ENCODE measurements at regions not wholly inside any gene's neighbourhood (a gene's known extent, or its start where the extent isn't known, plus 50 kb on each side); places are given as distances from the start of the nearest gene placed in this dataset.

- H3K4me3 ChIP-seq (ENCODE audit: low read depth, low read length) = no peak overlapping the region
Observed at GRCh38 chr22:48872271-48873190, 955.1 kb downstream of the BRD1 start.

DNA sequence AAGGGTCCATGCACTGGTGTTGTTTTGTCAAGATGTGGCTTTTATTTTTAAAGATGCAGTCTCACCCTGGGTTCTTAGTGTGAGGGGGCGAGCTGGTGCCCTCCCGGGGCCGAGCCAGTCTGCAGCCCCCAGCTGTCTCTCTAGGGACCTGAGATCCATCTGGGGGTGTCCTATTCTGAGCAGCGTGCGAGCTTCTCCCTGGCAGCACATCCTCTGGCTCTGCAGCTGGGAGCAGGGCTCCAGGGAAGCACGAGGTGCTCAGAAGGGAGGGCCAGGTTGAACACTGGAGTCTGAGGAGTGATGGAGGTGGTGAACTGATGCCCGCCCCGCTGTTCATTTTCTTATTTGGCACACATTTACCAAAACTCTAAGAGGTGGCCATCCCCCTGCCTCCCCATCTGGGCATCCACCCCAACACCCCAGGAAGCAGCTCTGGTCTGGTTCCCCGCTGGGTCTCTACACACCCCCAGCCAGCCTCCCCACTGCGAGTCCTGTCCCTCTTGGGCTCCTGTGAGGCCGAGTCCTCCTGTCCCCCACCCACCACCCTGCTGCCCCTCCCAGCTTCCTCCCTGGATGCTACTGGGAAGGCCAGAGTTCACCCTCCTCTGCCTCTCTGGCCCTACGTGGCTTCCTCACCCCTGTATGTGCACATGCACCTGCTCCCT is 956.4 kb downstream of the BRD1 start:
- H3K4me3 ChIP-seq (ENCODE audit: low read depth, low read length) = no peak overlapping the region

- H3K4me3 ChIP-seq (ENCODE audit: low read depth, low read length) = no peak overlapping the region
Observed at GRCh38 chr22:48870436-48870835, 957.2 kb downstream of the BRD1 start.

DNA sequence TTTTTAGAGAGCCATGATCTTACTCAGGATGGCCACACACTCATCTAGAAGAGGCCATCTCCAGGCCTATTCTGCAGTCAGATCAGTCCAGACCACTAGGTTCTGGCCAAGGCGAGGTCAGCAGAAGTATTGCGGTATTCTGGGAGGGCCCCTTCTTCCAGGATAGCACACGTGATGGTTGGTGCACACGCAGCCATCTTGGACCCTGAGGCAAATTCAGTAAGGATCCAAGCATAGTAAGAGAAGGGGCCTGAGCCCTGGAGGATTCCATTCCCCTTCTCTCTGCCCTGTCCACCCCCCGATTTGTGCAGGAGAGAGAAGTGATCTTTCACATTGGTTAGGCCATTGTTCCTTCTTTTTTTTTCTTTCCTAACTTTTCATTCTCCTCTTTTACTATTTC is 957.9 kb downstream of the BRD1 start:
- no peak overlapping the region for H3K4me3 ChIP-seq (ENCODE audit: low read depth, low read length)

- H3K4me3 ChIP-seq (ENCODE audit: low read depth, low read length) = no peak overlapping the region
Observed at GRCh38 chr22:48869161-48869560, 958.5 kb downstream of the BRD1 start.

DNA sequence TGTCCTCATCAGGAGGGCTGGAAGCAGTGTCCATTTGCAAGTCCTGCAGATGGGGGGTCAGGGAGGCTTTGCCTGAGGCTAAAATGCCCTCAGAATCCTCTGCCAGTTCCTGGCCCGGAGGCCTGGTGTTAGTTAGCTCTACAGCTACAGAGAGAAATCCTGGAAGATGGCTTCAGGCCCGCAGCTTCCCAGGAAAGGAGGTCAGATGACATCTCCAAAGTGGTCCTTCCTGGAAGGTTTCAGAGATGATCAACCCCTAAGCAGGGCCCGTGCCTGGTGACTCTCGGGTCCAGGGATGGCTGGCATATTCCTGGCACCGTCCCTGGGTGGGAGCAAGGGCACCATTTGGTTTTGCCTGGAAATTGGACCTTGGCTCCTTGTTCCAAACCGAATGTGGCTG is 959.1 kb downstream of the BRD1 start:
- no peak overlapping the region for H3K4me3 ChIP-seq (ENCODE audit: low read depth, low read length)

GRCh38 chr22:48867891-48868290 is 959.8 kb downstream of the BRD1 start:
- H3K4me3 ChIP-seq (ENCODE audit: low read depth, low read length) = no peak overlapping the region

- no peak overlapping the region for H3K4me3 ChIP-seq (ENCODE audit: low read depth, low read length)
Observed at GRCh38 chr22:48866906-48867681, 960.6 kb downstream of the BRD1 start.

DNA sequence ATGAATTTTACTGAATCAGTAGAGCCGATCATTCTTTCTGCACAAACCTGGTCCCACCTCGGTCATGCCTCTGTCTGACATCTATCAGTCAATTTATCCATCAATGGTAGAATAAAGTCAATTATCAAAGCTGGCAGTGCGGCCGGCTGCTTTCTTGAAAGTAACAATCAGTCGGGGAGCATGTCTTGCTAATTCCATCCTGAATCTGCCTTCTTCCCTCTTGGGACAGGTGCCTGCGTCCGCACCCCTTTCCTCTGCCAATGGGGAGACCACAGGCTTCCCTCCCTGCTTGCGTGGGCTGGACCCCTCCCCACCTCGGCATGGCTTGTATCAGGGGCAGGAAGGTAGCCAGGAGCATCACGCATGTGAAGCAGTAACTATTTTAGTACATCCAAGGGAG is 962.9 kb downstream of the BRD1 start:
- H3K4me3 ChIP-seq (ENCODE audit: low read depth, low read length) = no peak overlapping the region

DNA sequence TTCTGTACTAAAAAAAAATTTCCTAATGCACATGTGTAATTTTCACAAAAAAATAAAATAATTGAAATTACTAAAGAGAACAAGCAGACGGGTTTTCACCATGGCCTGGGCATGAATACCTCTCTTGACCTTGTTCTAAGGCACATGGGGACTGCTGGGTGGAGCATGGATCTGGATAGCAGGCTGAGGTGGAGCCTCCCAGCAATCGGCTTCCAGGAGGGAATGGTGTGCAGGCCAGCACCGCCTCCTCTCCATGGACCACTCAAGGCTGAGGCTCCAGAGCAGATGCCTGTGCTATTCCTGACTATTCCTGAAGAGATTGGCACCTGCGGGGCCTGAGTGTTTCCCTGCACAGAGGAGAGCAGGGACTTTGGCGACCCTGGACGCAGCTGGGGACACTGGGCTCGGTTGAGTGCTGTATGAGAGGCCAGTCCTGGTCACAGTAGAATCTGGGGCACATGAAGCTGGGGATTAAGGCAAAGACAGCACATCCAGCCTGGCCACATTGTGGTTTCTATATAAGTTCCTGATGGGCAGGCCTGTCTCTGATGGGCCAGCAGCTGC is 963.6 kb downstream of the BRD1 start:
- no peak overlapping the region for H3K4me3 ChIP-seq (ENCODE audit: low read depth, low read length)

- H3K4me3 ChIP-seq (ENCODE audit: low read depth, low read length) = no peak overlapping the region
Observed at GRCh38 chr22:48860557-48860956, 967.1 kb downstream of the BRD1 start.

DNA sequence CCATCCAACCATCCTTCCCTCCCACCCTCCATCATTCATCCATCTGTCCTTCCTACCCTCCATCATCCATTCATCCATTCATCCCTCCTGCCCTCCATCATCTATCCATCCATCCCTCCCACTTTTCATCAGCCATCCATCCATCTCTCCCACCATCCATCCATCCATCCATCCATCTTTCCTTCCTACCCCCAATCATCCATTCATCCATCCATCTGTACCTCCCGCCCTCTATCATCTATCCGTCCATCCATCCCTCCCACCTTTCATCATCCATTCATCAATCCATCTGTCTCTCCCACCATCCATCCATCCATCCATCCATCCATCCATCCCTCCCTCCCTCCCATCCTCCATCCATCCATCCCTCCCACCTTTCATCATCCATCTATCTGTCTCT is 968.8 kb downstream of the BRD1 start:
- H3K4me3 ChIP-seq (ENCODE audit: low read depth, low read length) = no peak overlapping the region

- H3K4me3 ChIP-seq (ENCODE audit: low read depth, low read length) = no peak overlapping the region
Observed at GRCh38 chr22:48858121-48858520, 969.6 kb downstream of the BRD1 start.

DNA sequence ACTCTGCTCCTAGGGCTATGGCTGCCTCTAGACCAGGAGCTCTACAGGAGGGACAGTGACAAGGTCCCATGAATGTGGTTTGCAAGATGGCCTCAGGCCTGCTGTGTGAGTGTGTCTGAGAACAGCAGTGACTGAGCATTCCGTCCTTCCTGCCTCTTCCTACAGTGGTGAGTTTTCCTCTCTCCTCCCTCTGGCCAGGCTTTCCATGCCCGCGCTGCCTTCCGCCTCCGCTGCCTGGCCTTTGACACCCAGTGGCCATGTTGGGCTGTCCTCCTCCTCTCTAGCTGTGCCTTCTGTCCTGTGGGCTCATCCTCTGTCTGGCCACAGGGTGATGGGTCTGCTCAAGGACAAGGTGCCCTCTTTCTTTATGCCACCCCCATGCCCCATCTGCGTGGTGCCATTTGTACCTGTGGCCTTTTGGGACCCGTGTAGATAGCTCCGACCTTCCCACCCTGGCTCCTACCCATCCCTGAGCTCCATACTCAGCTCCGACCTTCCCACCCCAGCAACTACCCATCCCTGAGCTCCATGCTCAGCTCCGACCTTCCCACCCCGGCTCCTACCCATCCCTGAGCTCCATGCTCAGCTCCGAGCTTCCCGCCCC is 970.4 kb downstream of the BRD1 start:
- H3K4me3 ChIP-seq (ENCODE audit: low read depth, low read length) = no peak overlapping the region

DNA sequence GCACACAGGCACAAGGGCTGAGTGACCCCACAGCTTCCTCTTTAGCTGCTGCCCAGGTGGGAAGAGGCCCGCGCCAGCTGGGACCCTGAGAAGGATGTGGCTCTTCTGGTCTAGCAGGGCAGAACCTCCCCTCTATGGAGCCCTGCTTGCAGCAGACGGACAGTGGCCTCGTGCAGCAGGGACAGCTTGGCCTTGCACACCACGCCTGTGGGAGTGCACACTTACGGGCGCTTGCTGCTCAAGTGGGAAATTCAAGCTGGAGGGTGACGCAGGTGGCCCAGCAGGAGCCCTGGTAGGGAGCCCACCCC is 971.4 kb downstream of the BRD1 start:
- no peak overlapping the region for H3K4me3 ChIP-seq (ENCODE audit: low read depth, low read length)

GRCh38 chr22:48855593-48856307 is 971.9 kb downstream of the BRD1 start:
- no peak overlapping the region for H3K4me3 ChIP-seq (ENCODE audit: low read depth, low read length)

GRCh38 chr22:48855013-48855412 is 972.7 kb downstream of the BRD1 start:
- H3K4me3 ChIP-seq (ENCODE audit: low read depth, low read length) = no peak overlapping the region

GRCh38 chr22:48853627-48854240 is 973.9 kb downstream of the BRD1 start:
- no peak overlapping the region for H3K4me3 ChIP-seq (ENCODE audit: low read depth, low read length)

DNA sequence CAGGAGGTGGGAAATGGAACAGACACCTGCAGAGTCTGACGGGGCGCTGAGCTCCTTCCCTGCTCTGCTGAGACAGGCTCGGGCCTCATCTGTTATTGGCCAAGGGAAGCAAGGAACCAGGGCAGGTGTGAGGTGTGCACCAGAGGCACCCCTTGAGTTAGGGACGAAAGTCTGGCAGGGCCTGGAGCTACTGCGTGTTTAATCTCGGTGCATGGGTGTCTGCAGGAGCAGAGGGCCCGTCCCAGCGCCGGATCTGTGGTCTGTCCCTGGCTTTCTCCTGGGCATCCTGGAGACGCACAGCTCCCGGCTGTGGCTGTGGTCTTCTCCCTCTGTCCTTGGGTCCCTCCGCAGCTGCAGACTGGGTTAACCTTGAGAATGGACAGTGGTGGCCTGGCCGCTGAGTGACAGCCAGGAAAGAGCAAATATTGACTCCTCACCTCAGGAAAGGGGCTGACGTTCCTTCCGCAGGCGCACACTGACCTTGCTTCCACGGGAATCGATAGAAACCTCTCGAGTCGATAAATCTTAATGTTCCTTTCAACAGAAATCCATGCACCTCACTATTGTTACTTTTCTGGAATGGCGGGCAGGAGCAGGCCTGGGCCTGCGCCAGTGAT is 975.6 kb downstream of the BRD1 start:
- no peak overlapping the region for H3K4me3 ChIP-seq (ENCODE audit: low read depth, low read length)
